CD14-positive monocyte (primary cell): ENCODE measurements at regions not wholly inside any gene's neighbourhood (a gene's known extent, or its start where the extent isn't known, plus 50 kb on each side); places are given as distances from the start of the nearest gene placed in this dataset.

Experiments
- DNase-seq, 3 donors: peaks; one replicate each; pipeline ENCODE4 v3.0.0-alpha.2; 2011 to 2022
- H2AFZ ChIP-seq: 2 replicates; pipeline ENCODE4 v1.6.0; 2012; ENCODE audit warnings: mild to moderate bottlenecking, low read depth, low read length, inconsistent platforms; ENCODE audit not compliant: insufficient read depth, poor library complexity, severe bottlenecking
- H3K27ac ChIP-seq, 2 donors: 1 replicate in 1 of 2; 2 replicates in 1 of 2; pipeline ENCODE4 v1.5.1; 2012 to 2013; ENCODE audit warnings: low read length in 2 of 2, control low read depth in 1 of 2, inconsistent platforms in 1 of 2, low read depth in 1 of 2, mild to moderate bottlenecking in 1 of 2
- H3K27me3 ChIP-seq, 2 donors: one replicate each; pipeline versions ENCODE4 v1.6.0 to v1.6.1; 2011 to 2013; ENCODE audit warnings: low read length in 2 of 2; ENCODE audit not compliant: control insufficient read depth in 2 of 2, insufficient read depth in 2 of 2
- H3K36me3 ChIP-seq, 2 donors: replicated peaks in 1 of 2; 1 replicate in 1 of 2; 2 replicates in 1 of 2; pipeline versions ENCODE4 v1.5.1 to v1.6.1; 2012 to 2013; ENCODE audit warnings: low read length in 2 of 2, control low read depth in 1 of 2, inconsistent platforms in 1 of 2, mild to moderate bottlenecking in 1 of 2; ENCODE audit not compliant: insufficient read depth in 2 of 2, control insufficient read depth in 1 of 2
- H3K4me1 ChIP-seq, 2 donors: 1 replicate in 1 of 2; 2 replicates in 1 of 2; pipeline versions ENCODE4 v1.5.1 to v1.6.1; 2012 to 2013; ENCODE audit warnings: low read length in 2 of 2, control low read depth in 1 of 2, inconsistent platforms in 1 of 2, mild to moderate bottlenecking in 1 of 2, moderate library complexity in 1 of 2; ENCODE audit not compliant: insufficient read depth in 2 of 2, control insufficient read depth in 1 of 2
- H3K4me2 ChIP-seq: replicated peaks from 2 replicates; pipeline ENCODE3; 2012; ENCODE audit warnings: low read length, moderate library complexity, mild to moderate bottlenecking; ENCODE audit not compliant: poor library complexity, severe bottlenecking; ENCODE audit errors: extremely low read depth
- H3K4me3 ChIP-seq, 3 experiments: fragments of 200-600 bp in 1 of 3; sonication (generic) in 1 of 3; replicated peaks in 1 of 3; 1 replicate in 2 of 3; 2 replicates in 1 of 3; pipeline ENCODE4 v1.5.1; 2011 to 2013; ENCODE audit warnings: low read length in 3 of 3, mild to moderate bottlenecking in 3 of 3, control low read depth in 2 of 3, low read depth in 2 of 3, inconsistent platforms in 1 of 3, moderate library complexity in 1 of 3
- H3K79me2 ChIP-seq: 2 replicates; pipeline ENCODE4 v1.6.0; 2012; ENCODE audit warnings: mild to moderate bottlenecking, control low read depth, inconsistent platforms, low read length, moderate library complexity; ENCODE audit not compliant: insufficient read depth
- H3K9ac ChIP-seq: 2 replicates; pipeline ENCODE4 v1.6.0; 2017; ENCODE audit warnings: low read length, mild to moderate bottlenecking; ENCODE audit not compliant: insufficient read depth, poor library complexity, severe bottlenecking
- H3K9me3 ChIP-seq, 2 donors: replicated peaks in 1 of 2; 1 replicate in 1 of 2; 2 replicates in 1 of 2; pipeline versions ENCODE4 v1.5.1 to v1.6.1; 2012 to 2013; ENCODE audit warnings: low read length in 2 of 2, control low read depth in 1 of 2; ENCODE audit not compliant: control insufficient read depth in 1 of 2, insufficient read depth in 1 of 2
- H4K20me1 ChIP-seq: 2 replicates; pipeline ENCODE4 v1.6.0; 2012; ENCODE audit warnings: mild to moderate bottlenecking, low read length, control low read depth, moderate library complexity; ENCODE audit not compliant: insufficient read depth
- H3K27ac Mint-ChIP-seq, 7 donors: one replicate each; pipeline ENCODE4 v1.8.0; 2020; ENCODE audit warnings: mild to moderate bottlenecking in 7 of 7, mixed read lengths in 7 of 7, moderate library complexity in 6 of 7, inconsistent platforms in 2 of 7
- H3K27me3 Mint-ChIP-seq, 3 donors: one replicate each; pipeline ENCODE4 v1.8.0; 2021 to 2022; ENCODE audit warnings: low read depth in 3 of 3, mild to moderate bottlenecking in 3 of 3, mixed read lengths in 3 of 3, moderate library complexity in 3 of 3, inconsistent platforms in 1 of 3
- H3K36me3 Mint-ChIP-seq, 2 donors: one replicate each; pipeline ENCODE4 v1.8.0; 2020; ENCODE audit warnings: mixed read lengths in 2 of 2, inconsistent platforms in 1 of 2, mild to moderate bottlenecking in 1 of 2
- H3K4me1 Mint-ChIP-seq: one replicate; pipeline ENCODE4 v1.8.0; 2020; ENCODE audit warnings: mild to moderate bottlenecking, mixed read lengths
- H3K4me3 Mint-ChIP-seq, 2 donors: one replicate each; pipeline ENCODE4 v1.8.0; 2020; ENCODE audit warnings: mild to moderate bottlenecking in 2 of 2, mixed read lengths in 2 of 2, moderate library complexity in 1 of 2
- H3K9me3 Mint-ChIP-seq, 7 donors: one replicate each; pipeline ENCODE4 v1.8.0; 2020 to 2022; ENCODE audit warnings: mixed read lengths in 7 of 7, mild to moderate bottlenecking in 6 of 7, moderate library complexity in 6 of 7, inconsistent platforms in 2 of 7
- WGBS: methylation state at CpG from one replicate; pipeline ENCODE4 v1.1.5; 2013; ENCODE audit warnings: missing lambda C conversion rate; ENCODE audit not compliant: insufficient coverage; 5-methylcytosine and 5-hydroxymethylcytosine counted together
- intact Hi-C, 2 donors: fragments of 100-400 bp; cut with micrococcal nuclease; formaldehyde crosslinking; loops; one replicate each; pipeline versions ENCODE4 v1.15.0 to v1.15.1; 2023
- TF ChIP-seq, protein P1 (sequence below): fragments of 200-600 bp; IDR thresholded peaks from one replicate; pipeline ENCODE4 v1.8.0; 2022; ENCODE audit warnings: antibody characterized with exemption, mild to moderate bottlenecking

DNA sequence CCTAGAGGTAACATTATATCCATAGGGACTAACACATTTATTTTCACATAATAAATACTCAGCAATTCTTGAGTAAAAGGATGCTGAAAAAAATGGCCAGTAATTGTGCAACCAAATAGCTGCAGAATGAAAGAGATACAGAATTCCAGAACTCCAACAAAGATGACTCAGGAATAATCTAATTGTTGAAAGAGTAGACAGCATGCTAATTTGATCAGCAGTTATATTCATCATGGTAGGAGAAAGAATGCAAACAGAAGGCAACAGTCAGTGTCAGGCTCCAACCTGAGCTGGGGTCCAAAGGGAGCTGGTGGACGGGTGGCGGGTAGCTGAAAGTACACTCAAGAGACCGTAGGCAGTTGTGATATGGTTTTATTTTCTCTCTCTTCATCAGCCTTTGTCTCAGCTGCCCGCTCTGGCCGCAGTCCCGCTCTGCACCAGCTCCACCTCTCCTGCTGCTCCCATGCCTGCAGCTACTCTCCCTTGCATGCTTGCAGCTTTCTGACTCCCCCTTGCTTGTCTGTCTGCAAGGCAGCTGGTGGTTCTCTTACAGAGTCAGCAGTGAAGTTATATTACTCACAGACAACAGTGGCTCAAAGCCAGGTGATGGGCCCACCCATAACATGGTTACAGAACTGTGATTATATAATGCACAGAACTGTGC, 1150.1 kb downstream of the STIM2 start:
- Histone ChIP-seq H3K27ac (no peak overlapping the region), H3K36me3 (no peaks in the 10 kb centered on the region), H3K4me2 (no peak overlapping the region), H4K20me1 (no peaks in the 10 kb centered on the region), H3K4me1 (no peaks in the 10 kb centered on the region), H3K79me2 (no peaks in the 10 kb centered on the region), H2AFZ (no peak overlapping the region), H3K4me3 (no peak overlapping the region), H3K9ac (no peak overlapping the region), H3K27me3 (no peaks in the 10 kb centered on the region), H3K9me3 (peaks cover 29 to 34% of the 10 kb centered on the region in 2 donors)
- Mint-ChIP-seq H3K27me3 (no peaks in the 10 kb centered on the region), H3K36me3 (no peaks in the 10 kb centered on the region), H3K27ac (no peak overlapping the region), H3K4me3 (no peak overlapping the region), H3K4me1 (no peaks in the 10 kb centered on the region), H3K9me3 (peaks cover 0 to 13% (median 6%) of the 10 kb centered on the region in 7 donors)
- DNase-seq: no peak
- intact Hi-C loops: no loop called here
- 70% methylated on average over 2 of the region's 6 CpGs for WGBS
- TF ChIP-seq, protein P1, sequence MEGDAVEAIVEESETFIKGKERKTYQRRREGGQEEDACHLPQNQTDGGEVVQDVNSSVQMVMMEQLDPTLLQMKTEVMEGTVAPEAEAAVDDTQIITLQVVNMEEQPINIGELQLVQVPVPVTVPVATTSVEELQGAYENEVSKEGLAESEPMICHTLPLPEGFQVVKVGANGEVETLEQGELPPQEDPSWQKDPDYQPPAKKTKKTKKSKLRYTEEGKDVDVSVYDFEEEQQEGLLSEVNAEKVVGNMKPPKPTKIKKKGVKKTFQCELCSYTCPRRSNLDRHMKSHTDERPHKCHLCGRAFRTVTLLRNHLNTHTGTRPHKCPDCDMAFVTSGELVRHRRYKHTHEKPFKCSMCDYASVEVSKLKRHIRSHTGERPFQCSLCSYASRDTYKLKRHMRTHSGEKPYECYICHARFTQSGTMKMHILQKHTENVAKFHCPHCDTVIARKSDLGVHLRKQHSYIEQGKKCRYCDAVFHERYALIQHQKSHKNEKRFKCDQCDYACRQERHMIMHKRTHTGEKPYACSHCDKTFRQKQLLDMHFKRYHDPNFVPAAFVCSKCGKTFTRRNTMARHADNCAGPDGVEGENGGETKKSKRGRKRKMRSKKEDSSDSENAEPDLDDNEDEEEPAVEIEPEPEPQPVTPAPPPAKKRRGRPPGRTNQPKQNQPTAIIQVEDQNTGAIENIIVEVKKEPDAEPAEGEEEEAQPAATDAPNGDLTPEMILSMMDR: no peak

DNA sequence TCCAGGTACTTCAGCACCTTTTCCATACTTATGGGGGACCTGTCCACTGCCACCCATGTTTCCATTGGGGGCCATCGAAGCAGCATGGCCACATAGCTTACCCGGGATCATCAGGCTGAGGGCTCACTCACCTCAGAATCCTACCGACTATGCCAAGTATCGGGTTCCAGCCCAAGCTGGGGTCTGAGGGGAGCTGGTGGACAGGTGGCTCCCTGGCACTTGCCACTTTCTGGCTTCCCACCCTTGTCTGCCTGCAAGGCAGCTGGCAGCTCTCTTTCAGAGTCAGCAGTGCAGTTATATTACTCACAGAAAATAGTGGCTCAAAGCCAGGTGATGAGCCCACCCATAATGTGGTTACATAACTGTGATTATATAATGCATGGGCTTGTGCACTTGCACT, 1153.8 kb downstream of the STIM2 start:
- no peak overlapping the region for H3K4me3 Mint-ChIP-seq
- no peak overlapping the region for H3K4me2 ChIP-seq
- no peak overlapping the region for H3K4me3 ChIP-seq
- H4K20me1 ChIP-seq: no peaks in the 10 kb centered on the region
- TF ChIP-seq, protein P1: no peak
- H3K9me3 ChIP-seq: peaks cover 29 to 34% of the 10 kb centered on the region in 2 donors
- H3K4me1 Mint-ChIP-seq: no peaks in the 10 kb centered on the region
- no peak for DNase-seq
- H3K27ac ChIP-seq: no peak overlapping the region
- no peaks in the 10 kb centered on the region for H3K79me2 ChIP-seq
- WGBS: 100% methylated on average over 4 of the region's 4 CpGs
- H2AFZ ChIP-seq: no peak overlapping the region
- H3K9ac ChIP-seq: no peak overlapping the region
- H3K9me3 Mint-ChIP-seq: peaks cover 1 to 13% (median 6%) of the 10 kb centered on the region in 7 donors
- intact Hi-C loops: no loop called here
- H3K27me3 Mint-ChIP-seq: no peaks in the 10 kb centered on the region
- H3K36me3 Mint-ChIP-seq: no peaks in the 10 kb centered on the region
- H3K27me3 ChIP-seq: no peaks in the 10 kb centered on the region
- no peaks in the 10 kb centered on the region for H3K36me3 ChIP-seq
- no peaks in the 10 kb centered on the region for H3K4me1 ChIP-seq
- no peak overlapping the region for H3K27ac Mint-ChIP-seq
